ENCODE measurements at regions not wholly inside any gene's neighbourhood (a gene's known extent, or its start where the extent isn't known, plus 50 kb on each side); places are given as distances from the start of the nearest gene placed in this dataset.

- DNase-seq (ENCODE audit: low spot score): no peak
Observed at GRCh38 chr4:81667539-81667938, 195.8 kb upstream of the RASGEF1B start.

- no peak for DNase-seq (ENCODE audit: low spot score)
Observed at GRCh38 chr4:81666491-81666890, 194.8 kb upstream of the RASGEF1B start.

- DNase-seq (ENCODE audit: low spot score): no peak
Observed at GRCh38 chr4:81665649-81666048, 193.9 kb upstream of the RASGEF1B start.

- no peak for DNase-seq (ENCODE audit: low spot score)
Observed at GRCh38 chr4:81665045-81665444, 193.3 kb upstream of the RASGEF1B start.

- no peak for DNase-seq (ENCODE audit: low spot score)
Observed at GRCh38 chr4:81664079-81664478, 192.4 kb upstream of the RASGEF1B start.

- no peak for DNase-seq (ENCODE audit: low spot score)
Observed at GRCh38 chr4:81663368-81663767, 191.7 kb upstream of the RASGEF1B start.

- DNase-seq (ENCODE audit: low spot score): no peak
Observed at GRCh38 chr4:81659051-81659450, 187.3 kb upstream of the RASGEF1B start.

- no peak for DNase-seq (ENCODE audit: low spot score)
Observed at GRCh38 chr4:81652069-81652478, 180.4 kb upstream of the RASGEF1B start.

- DNase-seq (ENCODE audit: low spot score): no peak
Observed at GRCh38 chr4:81651243-81651899, 179.7 kb upstream of the RASGEF1B start.

- DNase-seq (ENCODE audit: low spot score): no peak
Observed at GRCh38 chr4:81650606-81651242, 179.0 kb upstream of the RASGEF1B start.

- peak; percentile 33 for DNase-seq (ENCODE audit: low spot score)
Observed at GRCh38 chr4:81648576-81649275, 177.0 kb upstream of the RASGEF1B start.

GRCh38 chr4:81647388-81647787, 175.7 kb upstream of the RASGEF1B start:
- DNase-seq (ENCODE audit: low spot score): no peak

DNA sequence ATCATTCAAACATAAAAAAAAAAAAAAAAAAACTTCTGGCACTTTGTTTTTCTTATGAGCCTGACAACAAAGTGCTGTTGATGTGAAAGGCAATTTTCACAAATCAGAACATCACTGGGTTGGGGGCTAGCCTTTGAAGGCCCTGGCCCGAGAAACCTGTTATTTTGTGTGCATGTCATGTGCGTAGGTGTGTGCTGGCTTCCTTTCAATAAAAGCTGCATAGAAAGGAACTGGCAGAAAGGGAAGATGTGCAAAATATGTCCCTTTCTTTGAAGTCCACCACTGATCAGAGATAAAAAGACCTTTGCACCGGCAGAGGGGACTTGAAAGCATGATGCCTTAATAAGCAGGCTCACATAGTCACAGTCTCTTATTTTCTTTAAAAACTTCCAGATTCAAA, 170.8 kb upstream of the RASGEF1B start:
- no peak for DNase-seq (ENCODE audit: low spot score)

DNA sequence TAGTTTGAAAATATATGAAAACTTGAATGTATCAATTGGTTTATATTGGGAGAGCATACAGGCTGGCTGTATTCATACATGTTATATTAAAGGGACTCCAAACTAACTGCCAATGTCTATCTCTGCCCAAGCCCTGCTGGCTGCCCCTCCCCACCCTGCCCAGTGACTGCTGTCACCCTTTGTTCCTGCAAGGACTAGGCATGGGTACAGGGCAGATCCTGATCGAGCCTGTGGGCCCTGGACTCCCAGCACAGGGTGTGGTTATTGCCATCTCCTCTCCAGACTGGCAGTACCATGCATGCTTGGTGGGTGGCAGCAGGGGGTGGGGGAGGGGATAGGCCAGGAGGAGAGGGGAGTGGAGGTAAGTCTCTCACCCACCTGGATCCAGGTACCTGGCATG, 167.5 kb upstream of the RASGEF1B start:
- DNase-seq (ENCODE audit: low spot score): no peak

DNA sequence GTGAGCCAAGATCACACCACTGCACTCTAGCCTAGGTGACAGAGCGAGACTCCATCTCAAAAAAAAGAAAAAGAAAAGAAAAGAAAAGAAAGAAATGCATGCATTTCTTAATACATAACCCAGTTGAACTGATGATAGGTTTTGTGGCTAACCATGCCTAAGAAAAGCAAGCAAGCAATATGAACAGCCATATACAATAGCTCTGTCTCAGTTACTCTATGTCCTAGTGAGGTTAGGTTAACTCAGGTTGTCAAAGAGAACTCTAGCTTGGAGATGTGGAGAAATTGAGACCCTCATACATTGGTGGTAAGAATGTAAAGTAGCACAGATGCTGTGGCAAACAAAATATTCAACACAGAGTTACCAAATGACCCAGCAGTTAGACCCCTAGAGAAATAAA, 167.0 kb upstream of the RASGEF1B start:
- DNase-seq (ENCODE audit: low spot score): no peak

DNA sequence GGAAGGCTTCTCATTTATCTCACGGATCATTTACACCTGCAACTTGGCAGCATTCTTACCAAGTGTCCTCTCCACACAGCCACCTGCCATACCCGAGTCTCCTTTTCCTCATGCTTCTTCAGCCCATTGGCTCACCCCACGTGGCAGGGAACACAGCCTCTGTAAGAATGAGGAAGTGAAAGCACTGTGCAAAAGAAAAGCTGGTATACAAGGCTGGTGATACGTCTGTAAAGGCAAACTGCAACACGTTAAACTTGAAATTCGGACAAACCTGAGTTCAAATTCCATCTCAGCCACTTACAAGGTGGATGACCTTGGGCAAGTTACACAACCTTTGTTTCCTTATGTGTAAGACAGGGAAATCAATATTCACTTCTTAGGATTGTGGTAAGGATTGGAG, 164.0 kb upstream of the RASGEF1B start:
- DNase-seq (ENCODE audit: low spot score): no peak

GRCh38 chr4:81634766-81635549, 163.3 kb upstream of the RASGEF1B start:
- no peak for DNase-seq (ENCODE audit: low spot score)

DNA sequence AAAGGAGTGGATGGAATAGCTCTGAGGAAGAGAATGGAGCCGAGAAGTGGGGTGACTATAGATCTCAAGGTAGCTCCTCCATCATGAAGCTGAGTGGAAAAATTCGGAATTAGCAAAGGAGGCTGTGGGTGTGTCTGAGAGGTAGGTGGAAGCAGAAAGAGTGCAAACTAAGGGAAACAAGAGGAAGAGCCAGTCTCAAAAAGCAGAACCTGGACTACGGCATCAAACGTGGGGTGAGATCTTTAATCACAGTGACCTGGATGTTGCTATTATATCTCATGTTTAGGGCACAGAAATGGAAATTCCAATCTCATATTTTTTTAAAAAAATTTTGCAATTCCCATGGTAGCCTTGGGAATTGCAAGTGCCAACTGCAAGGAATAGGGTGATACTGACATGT, 162.5 kb upstream of the RASGEF1B start:
- DNase-seq (ENCODE audit: low spot score): no peak

DNA sequence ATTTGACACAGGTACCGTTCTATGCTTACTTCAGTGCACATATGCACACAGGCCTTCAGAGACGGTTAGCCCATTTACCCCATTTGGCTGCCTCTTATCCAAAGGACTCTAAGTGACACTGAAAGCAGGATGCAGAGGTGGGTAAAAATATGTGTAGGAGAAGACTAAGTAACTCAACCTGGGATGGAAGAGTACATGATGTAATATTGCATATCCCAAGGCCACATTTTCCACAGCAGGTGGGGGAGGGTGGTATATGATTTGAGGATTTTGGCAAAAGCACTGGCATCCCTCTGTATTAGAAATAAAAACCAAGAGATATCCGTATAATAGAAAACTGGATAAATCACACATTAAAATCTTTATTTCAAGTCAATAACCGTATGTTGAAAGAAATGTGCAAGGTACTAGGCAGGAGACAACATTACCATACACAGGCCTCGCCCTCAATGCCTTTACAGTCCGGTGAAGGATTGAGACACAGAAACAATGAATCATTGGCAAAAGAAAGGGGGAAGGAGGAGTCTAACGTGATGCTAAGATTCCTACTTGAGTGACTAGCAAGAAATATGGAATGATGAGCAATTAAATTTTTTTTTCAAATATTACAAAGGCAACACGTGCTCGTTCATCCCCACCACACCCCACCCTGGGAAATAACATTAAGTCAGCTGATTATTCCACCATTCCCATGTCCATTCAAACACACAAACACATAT, 161.0 kb upstream of the RASGEF1B start:
- DNase-seq (ENCODE audit: low spot score): no peak

- DNase-seq (ENCODE audit: low spot score): no peak
Observed at GRCh38 chr4:81631958-81632441, 160.3 kb upstream of the RASGEF1B start.

GRCh38 chr4:81629366-81629765, 157.7 kb upstream of the RASGEF1B start:
- no peak for DNase-seq (ENCODE audit: low spot score)

- DNase-seq (ENCODE audit: low spot score): no peak
Observed at GRCh38 chr4:81628489-81628888, 156.8 kb upstream of the RASGEF1B start.

Data from activated CD4-positive, alpha-beta T cell treated with anti-CD3 and anti-CD28 coated beads, Interleukin-2, Interleukin-4, amounts not matched to agents 100 ng/mL and 50 ng/mL, durations not matched to agents 16 hours and 8 hours (primary cell).